Ishikawa (cell line): ENCODE measurements at regions not wholly inside any gene's neighbourhood (a gene's known extent, or its start where the extent isn't known, plus 50 kb on each side); places are given as distances from the start of the nearest gene placed in this dataset.

Source experiments
- CREB1 ChIP-seq: IDR thresholded peaks from 2 replicates; pipeline ENCODE4 v1.6.1; 2012; ENCODE audit warnings: low read depth
- EP300 ChIP-seq: IDR thresholded peaks from 2 replicates; pipeline ENCODE4 v1.6.1; 2012; ENCODE audit warnings: borderline replicate concordance
- MAX ChIP-seq: IDR thresholded peaks from 2 replicates; pipeline ENCODE4 v1.6.1; 2012
- TEAD4 ChIP-seq: IDR thresholded peaks from 2 replicates; pipeline ENCODE4 v1.6.1; 2012

DNA sequence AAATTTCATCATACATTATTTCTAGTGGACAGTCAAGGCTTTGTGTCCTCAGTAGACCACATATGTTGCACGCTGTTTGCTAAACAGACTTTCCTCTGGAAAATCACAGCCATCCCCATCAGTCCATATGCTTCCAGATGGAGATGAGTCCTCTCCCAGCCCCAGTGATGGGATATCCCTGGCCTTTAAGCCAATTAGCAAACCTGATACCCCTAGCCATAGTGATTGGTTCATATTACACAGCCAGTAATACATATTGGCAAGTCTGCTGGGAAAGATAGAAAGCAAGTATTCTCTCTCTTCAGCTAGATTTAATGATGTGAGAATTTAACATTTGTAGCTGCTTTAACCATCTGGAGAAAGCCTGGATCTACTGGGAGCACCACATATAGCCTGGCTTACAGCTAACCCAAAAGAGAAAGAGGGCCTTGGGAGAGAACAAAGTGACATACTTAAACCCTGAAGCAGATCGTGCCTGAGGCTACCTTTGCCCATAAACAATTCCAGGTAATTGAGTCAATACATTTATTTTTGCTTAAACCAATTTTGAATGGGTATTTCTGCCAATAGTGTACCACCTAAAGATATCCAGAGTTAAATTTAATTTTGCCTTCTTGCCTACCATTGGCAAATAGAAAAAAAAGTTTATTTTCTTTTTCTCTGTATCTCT, 103.5 kb upstream of the HIVEP1 start:
- no peak for TF ChIP-seq MAX
- TF ChIP-seq TEAD4: no peak
- TF ChIP-seq EP300: no peak
- no peak for TF ChIP-seq CREB1
